Mesenteric fat pad (tissue), 1 donor: ENCODE measurements at regions not wholly inside any gene's neighbourhood (a gene's known extent, or its start where the extent isn't known, plus 50 kb on each side); places are given as distances from the start of the nearest gene placed in this dataset.

Source experiments
- DNase-seq: peaks from one replicate; pipeline ENCODE4 v3.0.0-alpha.2; 2020; ENCODE audit warnings: low spot score
- donor health status: DM: yes; HTN: yes; CAD: no.

DNA sequence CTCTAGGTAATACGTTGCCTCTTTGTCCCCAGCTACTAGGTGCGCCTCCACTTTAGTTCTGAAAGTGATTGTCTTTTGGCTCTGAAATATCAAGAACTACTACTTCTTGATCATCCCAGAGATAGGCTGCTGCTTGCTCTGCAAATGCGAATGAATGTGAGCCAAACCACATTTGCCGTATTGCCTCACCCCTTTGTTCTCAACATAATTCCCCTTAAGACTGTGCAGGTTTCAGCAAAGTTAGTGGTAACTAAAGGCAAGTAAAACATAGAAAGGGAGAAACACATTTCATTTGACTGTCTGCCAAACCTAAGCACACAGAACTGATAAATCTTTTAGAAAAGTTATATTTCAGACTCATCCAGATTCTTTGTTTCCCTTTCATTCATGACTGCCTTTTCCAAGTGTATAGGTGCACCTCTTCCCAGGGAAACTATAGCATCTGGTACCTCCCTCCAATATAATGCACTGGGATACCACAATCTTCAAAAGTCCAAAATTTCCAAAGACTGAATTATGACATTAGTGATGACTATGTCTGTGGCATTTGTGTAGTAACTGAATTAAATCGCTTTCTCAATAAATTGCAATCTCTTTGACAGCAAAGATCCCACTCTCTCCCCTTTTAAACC, 720.6 kb upstream of the CBLB start:
- no peak for DNase-seq

DNA sequence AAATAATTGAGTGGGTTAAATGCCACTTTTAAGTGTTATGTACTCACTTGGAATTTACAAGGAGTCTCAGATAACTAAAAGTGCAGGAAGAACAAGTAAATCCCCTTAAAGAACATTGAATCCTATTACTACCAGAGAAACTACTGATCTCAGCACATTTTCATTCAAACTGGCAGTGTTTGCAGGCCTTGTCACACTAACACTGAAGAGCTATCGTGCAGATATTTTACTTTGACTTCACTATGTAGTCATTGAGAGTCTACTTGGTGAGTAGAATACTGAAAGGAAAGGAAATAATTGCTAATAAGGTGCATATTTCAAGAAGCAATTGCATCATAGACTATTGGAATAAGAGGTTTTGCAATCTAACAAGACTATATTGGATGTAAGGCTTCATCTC, 721.4 kb upstream of the CBLB start:
- DNase-seq = no peak

DNA sequence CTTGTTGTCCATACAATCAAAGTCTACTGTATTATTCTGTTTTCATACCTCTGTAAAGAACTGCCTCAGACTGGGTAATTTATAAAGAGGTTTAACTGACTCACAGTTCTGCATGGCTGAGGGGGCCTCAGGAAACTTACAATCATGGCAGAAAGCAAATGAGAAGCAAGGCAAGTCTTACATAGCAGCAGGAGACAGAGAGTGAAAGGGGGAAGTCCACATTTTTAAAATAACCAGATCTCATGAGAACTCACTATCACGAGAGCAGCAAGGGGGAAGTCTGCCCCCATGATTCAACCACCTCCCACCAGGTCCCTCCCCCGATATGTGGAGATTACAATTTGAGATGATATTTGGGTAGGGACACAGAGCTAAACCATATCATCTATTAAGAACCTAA, 724.6 kb upstream of the CBLB start:
- no peak for DNase-seq

DNA sequence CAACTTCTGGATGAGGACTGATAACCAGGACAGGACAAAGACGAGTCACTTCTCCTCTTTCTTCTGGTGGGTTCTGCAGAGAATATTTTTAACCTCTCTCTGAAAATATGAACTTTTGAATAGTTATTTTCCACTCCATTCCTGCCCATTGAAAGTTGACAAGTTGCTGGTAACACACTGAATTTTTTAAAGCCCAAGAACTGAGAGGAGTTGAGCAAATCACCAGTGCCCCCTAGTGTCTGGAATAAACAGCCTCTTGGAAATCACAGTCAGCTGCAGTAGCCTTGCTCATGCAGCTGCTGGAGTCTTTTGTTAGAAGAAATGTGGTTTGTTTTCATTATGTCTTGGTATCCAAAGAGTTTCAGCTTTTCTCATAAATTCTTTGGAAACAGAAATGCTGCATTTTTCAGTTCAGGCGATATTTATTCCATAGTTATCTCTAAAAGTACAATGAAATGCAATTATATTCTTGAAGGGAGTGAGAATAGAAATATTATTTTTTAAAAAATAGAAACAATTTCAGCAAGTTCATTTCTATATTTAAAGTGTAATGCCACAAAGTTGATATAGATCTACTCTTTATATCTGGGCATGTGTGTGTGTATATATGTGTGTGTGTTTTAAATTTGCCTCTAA, 741.0 kb upstream of the CBLB start:
- no peak for DNase-seq

DNA sequence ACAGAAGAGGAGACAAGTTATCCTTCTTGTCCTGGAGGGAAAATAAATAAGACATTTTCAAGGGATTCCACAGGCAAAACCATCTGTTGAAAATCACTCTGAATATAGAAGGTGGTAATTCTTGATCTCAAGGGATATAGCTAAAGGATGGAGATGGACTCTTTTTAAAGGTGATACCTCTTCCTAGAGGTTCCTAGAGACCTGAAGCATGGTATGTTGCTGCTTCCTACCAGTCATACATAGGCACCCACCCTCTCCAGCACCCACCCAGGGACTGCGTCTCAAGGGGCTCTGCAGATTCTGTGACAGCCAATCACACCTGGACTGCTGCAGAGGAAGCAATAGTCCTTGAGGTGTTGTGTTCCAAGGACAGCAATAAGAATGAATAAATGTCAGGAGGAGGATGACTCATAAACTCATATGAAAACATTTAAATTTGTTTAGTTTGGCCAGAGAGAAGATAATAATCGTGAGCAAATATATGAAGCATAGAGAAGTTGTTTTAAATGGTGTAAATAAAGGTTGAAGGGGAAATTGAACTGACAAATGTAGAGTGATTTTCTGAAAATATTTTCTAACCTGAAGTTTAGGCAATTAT, 741.6 kb upstream of the CBLB start:
- no peak for DNase-seq

DNA sequence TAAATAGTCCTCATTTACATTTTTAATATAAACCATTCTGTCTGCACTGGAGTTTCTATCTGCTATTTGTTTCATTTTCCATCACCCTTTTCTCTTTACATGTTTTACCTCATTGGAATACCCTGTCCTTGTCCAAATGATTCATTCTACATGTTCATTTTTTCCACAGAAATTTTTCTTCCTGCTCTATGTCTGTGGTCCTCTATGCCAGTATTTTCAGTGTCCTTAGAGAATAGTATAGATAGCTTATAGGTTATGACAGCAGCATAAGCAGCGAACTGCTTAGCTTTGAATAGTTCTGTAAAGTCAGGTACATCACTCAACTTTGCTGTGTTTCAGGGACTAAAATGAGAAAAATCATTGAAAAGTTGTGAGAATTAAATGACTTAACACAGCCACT, 742.3 kb upstream of the CBLB start:
- no peak for DNase-seq

DNA sequence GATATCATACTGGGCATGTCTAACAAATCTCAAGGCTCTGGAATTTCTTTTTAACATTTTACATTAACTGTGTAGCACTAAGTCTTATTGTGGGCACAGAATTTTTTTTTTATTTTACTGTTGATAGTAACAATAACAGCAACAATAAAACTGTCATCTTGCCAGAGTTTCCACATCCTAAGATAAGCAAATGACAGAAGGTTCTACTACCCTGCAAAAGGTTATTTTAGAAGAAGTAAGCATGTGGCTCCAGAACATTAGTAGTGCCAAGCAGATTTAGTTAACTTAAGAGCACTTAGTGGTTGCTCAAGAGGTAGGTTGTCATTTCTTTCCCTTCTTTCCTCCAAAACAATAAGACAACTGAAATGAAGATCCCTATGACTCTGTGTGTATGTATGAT, 743.0 kb upstream of the CBLB start:
- no peak for DNase-seq

DNA sequence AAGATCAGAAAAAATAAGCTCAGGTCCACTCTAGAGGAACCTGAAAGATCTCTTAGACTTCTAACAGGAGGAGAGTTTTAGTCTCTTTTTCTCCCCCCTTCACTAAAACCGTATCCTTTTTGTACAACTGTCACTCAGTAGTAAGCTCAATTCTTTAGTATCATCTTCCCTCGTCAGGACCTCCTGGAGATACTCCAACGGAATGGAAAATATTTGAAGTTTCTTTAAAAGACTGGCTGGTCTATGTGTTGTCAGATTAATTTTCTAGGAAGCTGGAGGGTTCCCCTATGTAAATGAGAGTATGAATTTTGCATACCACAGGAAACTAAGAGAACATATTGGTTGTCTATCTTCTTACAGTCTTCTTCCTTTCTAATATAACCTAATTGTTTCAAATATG, 747.7 kb upstream of the CBLB start:
- DNase-seq = no peak

DNA sequence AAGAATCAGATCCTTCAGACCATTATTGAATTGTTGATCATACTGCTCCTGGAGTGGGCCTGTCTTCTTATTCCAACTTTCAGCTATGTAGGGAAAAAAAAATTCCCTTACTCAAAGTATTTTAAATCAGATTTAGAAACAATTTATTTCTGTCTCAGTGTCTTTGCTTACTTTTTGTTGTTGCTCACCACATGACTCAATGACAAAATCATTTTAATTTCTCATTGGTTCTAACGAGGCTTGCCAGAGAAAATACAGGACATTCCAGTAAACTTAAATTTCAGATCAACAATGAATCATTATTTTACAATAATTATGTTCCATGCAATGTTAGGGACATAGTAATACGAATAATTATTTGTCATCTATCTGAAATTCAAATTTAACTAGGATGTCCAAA, 748.5 kb upstream of the CBLB start:
- no peak for DNase-seq

DNA sequence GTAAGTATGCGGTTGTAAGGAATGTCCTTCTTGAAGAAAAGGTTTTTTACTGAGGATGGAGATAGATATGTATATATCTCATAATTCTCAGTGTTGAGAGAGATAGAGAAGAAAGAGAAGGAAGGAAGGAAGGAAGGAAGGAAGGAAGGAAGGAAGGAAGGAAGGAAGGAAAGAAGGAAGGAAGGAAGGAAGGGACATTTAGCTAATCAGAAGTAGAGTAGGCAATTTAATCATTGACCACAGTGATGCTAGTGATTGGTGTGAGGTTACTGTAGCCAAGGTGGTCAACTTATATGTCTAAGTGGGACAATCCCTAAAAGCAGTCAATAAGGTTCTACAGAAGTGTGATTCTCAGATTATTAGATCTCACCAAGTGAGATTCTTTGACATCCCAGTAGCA, 751.8 kb upstream of the CBLB start:
- no peak for DNase-seq

DNA sequence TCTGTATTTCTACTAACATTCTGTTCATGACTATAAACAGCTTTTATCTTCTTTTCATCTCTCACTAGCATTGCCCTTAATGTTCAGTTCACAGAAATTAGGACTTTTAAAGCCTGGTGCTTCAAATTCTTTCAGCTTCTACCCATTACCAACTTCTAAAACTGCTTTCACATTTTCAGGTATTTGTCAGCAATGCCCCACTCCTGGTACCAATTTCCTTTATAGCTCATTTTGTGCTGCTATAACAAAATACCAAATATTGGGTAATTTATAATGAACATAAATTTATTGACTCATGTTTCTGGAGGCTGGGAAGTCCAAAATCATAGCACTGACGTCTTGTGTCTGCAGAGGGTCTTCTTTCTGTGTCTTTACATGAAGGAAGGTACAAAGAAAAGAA, 753.1 kb upstream of the CCDC54 start:
- no peak for DNase-seq

DNA sequence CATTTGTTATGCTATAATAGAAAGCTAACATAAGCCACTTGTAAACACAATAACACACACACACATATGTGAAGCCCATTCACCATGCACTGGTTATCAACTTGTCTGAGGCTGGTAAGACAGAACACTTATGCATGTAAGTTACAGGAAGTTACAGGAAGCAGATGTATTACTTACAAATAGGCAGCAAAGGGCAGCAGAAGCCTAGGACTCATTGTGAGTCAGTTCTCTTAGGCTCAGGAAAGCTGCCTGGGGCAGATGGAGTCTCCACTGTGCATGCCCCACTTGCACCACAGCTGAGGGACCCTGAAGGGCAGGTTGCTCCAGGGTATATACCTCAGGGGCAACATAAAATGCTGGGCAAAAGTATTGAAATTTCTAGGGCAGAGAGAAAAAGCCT, 748.8 kb upstream of the CCDC54 start:
- no peak for DNase-seq

DNA sequence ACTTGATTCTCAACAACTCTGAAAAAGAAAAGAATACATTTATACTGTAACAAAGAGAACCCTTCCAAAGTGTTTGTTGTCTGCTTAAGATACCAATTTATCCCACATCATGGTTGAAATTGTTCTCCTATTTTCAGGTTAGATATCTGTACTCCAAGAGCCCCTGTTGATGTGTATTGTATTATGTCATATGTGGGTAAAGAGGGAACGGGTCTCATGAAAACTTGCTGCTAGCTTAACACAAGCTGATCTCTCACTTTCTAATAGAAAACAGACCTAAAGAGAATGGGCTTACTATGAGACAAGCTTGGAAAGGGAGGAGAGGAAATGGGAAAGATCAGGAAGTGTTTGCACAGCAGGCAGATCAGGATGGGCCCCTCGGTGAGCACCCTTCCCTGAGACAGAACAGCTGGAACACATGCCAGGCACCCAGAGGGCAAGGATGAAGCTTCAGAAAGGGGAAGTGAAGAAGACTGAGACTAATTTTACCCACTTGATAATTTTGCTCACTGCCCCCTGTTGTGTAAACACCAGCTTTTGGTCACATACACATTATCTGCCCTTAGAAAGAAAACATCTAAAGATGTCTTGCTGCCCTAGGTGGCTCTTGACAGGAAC, 747.9 kb upstream of the CCDC54 start:
- DNase-seq = no peak

DNA sequence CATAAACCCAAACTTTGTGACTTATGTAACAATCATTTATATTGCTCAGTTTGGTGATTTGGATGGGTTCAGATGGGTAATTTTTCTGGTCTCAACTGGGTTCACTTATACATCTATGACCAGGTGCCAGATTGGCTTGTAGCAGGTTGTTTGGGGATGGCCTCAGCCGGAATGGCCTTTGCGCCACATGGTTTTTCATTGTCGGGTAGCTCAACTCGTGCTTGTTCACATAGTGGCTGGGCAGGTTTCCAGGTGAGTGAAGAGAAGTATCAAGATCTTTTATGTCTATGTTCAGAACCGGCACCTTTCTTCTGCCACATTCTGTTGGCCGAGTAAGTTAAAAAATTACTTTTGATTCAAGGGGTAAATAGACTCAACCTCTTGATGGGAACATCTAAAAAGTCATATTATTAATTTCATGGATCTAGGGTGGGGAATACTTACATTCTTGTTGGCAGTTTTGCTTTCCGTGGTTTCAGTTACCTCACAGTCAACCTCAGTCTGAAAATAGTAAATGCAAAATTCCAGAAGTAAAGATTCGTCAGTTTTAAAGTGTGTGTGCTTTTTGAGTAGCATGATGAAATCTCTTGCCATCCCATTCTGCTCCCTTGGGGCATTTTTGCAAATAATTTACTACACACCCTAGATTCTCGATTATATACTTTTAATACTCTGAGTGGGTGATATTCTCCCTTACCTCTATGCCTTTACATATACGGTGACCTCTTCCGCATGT, 745.7 kb upstream of the CCDC54 start:
- DNase-seq = no peak

DNA sequence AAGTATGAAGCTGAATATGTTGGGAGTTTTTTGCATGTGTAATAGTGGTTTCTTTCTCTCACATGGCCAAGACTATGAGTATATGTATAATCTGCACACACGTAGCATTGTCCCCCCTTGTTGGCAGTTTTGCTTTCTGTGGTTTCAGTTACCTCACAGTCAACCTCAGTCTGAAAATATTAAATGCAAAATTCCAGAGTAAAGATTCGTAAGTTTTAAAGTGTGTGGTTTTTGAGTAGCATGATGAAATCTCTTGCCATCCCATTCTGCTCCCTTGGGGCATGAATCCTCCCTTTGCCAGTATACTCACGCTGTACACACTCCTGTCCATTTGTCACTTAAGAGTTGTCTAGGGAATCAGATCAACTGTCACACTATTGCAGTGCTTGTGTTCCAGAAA, 742.0 kb upstream of the CCDC54 start:
- no peak for DNase-seq

DNA sequence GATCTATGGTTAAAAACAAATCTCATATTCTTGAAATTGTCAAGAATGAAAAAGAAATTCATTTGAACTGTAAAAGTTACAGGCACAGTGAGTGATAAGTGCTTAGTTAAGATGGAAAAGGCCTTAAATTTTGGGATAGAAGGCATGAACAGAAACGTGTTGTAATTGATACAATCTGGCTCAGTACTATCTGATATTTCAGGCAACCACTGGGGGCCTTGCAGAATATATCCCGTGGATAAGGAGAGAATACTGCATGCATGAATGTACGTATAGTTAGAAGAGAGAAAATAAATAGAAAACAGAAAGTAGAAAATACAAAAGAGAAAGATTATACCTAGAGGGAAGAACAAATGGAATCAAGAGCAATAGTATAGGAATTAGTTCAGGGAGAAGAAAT, 741.4 kb upstream of the CCDC54 start:
- DNase-seq = no peak

DNA sequence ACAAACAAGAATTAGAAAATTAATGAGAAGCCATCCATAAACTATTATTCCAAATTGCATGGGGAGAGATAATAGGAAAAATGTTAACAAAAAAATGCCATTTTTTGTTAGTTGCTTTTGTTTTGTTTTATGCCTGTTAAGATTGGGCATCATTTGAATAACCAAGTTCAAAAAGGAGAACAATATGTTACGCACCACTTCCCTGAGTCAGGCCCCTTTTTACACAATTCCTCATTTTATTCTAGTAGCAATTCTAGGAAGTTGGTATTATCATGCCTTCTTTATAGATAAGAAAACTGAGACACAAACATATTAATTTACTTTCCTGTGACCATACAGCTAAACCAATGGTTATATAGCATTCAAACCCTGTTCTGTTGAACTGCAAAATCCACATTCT, 736.9 kb upstream of the CCDC54 start:
- no peak for DNase-seq

DNA sequence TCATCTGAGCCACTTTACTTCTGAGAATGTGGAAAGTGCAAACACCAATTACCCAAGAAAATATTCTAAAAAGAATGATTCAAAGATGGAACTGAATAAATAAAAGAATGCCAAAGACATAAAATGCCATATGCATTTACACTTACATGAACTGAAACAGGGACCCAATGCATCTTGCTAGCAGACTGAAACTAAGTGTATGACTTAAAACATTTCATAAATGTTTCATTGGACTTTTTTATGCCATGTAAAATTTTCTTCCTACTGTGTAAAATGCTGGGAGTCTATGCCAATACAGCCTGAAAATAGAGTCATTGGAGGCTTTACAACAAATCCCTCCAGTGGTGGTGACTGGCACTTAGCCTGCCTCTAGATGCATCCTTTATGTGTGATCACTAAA, 735.1 kb upstream of the CCDC54 start:
- DNase-seq = no peak

DNA sequence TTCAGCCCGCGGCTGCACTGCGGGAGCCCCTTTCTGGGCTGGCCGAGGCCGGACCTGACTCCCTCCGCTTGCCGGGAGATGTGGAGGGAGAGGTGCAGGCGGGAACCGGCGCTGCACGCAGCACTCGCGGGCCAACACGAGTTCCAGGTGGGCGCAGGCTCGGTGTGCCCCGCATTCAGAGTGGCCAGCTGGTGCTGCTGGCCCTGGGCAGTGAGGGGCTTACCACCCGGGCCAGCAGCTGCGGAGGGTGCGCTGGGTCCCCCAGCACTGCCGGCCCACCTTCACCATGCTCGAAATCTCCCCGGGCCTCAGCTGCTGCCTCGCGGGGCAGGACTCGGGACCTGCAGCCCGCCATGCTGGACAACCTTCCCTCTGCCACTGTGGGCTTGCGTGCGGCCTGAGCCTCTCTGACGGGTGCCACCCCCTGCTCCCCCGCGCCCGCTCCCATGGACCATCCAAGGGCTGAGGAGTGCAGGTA, 733.5 kb upstream of the CCDC54 start:
- no peak for DNase-seq

DNA sequence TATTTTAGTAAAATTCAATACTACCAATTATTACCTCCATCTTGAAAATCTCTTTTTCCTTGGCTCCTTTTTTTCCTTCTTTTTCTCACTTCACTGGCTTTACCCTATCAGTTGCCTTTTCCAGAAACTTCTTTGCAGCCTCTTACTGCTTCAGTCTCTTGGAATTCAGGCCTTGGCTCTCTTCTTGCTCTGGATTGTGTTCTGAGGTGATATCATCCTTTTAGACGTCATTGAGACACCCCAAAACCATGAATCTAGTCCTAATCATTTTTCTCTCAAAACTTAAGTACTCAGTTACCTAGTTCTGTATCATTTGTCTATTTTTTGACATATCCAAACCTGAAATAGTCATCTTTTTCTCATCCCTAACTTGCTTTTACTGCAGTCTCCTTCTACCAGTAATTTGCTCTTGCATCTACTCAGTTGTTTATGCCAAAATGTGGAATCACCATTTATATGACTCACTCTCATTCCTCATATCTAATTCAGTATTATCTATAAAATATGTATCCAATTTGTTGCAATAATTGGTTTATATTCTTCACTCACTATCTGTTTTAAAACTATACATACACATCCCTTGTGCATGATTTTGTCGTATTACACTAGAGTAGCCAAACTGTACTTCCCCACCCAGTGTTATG, 703.2 kb upstream of the CCDC54 start:
- no peak for DNase-seq

DNA sequence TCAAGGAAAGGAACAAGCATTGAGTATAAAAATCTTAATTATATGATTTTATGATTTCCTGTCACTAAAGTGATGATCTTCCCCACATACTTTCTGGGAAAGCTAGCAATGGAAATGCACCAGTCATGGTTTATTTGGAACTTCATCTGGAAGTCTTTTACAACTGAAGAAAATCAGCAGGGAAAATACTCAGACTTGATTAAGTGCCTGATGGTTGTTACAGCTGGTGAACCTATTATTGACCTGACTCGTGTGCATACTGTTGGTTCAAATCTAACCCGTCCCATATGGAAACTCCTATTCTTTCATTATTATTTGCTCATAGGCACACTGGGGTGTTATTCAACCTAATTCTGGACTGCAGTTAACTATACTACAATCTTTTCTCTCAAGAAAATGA, 701.8 kb upstream of the CCDC54 start:
- DNase-seq = no peak
